Caki2 (cell line): ENCODE measurements at regions not wholly inside any gene's neighbourhood (a gene's known extent, or its start where the extent isn't known, plus 50 kb on each side); places are given as distances from the start of the nearest gene placed in this dataset.

Experiments
- DNase-seq: peaks from one replicate; pipeline ENCODE4 v3.0.0-alpha.2; 2015; ENCODE audit warnings: low read depth
- in situ Hi-C: cut with HindIII; loops from 2 replicates; pipeline ENCODE4 v1.10.0; 2016; ENCODE audit warnings: low sequenced_read_pairs, low pct_unique_long_range_greater_than_20kb, mixed read lengths

DNA sequence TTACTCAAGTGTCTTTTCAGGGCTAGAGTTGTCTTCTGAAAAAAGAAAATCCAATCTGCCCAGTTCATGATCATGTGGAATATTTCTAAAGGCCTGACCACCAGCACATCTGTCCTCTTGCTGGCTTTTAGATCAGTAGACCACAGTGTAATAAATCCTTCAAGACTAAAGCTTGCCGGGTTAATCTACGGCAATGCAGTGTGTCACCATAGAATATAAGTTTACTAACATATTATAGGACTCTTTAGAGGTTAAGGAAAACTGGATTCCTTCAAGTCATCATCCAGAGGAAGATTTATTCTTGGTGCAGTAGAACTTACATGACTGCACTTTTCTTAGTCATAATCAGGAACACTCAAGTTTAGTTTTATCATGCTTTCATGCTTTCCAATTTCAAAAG lies 349.5 kb downstream of the SEMA3D start:
- no peak for DNase-seq
- in situ Hi-C loops, result no loop called here

DNA sequence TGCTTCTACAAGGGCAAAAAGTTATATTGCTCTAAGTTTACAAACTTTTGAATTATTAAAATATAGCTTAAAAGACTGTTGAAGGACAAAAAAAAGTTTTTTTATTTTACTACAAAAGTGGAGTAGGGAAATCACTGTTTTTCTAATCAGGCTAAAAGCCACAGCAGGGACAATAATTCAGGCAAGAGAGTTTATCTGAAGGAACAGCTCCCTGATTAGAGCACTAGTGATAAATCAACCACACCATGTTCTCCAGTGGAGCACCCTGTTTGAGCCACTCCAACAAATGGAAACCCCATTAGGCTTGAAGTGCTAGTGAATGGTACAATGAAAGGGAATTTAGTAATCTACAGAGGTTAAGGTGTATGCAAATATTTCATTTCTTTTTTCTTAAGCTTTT lies 357.1 kb downstream of the SEMA3D start:
- in situ Hi-C loops, result no loop called here
- DNase-seq, result no peak

DNA sequence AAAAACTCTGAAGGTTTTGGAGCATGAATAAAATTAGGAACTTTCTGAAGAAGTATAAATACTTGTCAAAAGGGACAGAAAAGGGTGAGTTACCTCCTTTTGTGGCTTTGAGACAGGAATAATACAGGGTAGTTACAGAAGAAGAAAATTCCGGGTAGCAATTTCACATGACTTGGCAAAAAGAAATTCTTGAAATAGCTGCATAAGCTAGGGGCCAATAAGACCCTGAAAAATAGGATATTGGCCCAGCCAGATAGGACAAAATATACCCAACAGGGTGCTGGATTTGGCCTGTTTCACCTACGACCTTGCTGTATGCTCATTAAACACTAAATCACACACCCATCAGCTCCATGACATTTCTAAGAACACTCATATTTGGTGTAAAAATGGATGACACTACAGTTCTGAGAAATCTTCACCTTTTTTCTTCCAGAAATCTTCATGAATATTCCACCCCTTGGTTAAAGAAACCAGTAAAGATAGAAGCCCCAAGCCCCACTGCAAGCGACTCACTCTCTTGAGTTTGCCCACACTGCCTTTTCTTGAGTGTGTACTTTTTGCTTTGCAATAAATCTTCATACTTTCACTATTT lies 362.7 kb downstream of the SEMA3D start:
- in situ Hi-C loops, result no loop called here
- DNase-seq, result no peak

DNA sequence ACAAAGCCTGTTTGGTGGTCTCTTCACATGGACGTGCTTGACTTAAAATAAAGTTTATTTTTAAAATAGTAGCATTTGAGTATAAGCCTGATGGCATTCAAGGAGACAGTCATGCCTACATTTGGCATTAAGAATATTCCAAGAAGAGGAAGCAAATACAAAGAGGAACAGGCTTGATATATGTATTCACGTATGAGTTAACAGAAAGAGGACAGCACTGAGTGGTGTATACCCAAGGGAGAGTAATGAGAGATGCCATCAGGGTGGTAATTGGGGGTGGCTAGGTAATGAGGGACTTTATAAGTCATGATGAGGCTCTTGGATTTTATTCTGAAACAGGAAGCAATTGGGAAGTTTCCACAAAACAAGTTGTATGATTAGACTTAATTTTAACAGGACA lies 363.3 kb downstream of the SEMA3D start:
- in situ Hi-C loops, result no loop called here
- no peak for DNase-seq

DNA sequence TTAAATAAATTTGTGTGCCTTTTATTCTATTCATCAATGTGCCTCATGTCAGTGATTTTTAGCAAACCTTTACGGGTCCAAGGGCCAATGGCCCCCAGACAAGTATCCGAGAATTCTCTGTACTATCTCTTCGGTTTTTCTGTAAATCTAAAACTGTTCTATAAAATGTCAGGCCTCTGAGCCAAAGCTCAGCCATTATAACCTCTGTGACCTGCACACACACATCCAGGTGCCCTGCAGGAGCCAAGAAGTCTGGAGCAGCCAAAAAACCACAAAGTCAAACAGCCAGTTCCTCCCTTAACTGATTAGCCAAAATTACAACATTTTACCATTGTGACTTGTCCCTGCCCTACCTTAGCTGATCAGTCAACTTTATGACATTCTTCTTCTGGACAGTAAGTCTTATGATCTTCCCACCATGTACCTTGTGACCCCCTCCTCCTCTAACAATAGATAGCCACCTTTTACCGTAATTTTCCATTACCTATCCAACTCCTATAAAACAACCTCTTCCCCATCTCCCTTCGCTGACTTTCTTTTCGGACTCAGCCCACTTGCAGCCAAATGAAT lies 363.8 kb downstream of the SEMA3D start:
- in situ Hi-C loops, result no loop called here
- no peak for DNase-seq

DNA sequence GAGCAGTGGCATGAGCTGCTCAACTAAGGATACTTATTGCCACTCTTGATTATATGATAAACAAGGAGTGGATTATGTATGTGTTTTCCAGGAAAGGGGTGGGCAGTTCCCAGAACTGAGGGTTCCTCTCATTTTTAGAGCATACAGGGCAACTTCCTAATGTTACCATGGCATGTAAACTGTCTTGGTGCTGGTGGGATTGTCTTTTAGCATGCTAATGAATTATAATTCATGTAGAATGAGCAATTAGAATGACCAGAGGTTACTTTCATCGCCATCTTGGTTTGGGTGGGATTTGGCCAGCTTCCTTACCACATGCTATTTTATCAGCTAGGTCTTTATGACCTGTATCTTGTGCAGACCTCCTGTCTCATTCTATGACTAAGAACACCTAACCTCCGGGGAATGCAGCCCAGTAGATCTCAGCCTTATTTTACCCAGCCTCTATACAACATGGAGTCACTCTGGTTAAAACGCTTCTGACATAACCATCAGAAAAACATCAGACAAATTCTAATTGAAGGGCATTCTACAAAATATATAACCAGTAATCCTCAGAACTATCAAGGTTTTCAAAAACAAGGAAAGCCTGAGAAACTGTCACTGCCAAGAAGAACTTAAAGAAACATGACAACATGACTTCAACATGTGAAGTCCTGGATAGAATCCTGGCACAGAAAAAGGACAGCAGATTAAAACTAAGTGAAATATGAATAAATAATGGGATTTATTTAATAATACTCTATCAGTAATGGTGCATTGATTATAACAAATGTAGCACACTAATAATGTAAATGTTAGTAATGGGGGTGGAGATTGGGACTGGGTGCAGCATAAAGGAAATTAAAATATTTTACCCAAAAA lies 365.0 kb downstream of the SEMA3D start:
- DNase-seq, result no peak

DNA sequence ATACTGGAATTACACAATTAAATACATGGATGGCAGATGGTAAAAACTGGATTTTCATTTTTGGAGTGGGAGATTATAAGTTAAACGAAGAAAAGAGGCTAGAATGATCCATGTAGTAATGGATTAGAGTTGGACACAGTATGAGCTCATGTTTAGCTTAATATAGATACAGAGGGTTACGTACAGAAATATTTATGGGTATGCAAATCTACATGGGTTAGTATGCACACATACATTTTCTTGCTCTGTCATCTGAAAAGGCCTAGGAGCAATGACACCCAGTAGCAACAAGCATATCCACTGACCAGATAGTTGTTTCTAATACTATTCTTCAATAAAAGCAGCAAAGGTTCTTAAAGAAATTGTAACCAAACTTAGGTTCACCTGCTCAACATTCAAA lies 366.4 kb downstream of the SEMA3D start:
- DNase-seq, result no peak
- in situ Hi-C loops, result no loop called here

More for the DNA sequence above, 365.0 kb downstream of the SEMA3D start:
- in situ Hi-C loops, result no loop called here

DNA sequence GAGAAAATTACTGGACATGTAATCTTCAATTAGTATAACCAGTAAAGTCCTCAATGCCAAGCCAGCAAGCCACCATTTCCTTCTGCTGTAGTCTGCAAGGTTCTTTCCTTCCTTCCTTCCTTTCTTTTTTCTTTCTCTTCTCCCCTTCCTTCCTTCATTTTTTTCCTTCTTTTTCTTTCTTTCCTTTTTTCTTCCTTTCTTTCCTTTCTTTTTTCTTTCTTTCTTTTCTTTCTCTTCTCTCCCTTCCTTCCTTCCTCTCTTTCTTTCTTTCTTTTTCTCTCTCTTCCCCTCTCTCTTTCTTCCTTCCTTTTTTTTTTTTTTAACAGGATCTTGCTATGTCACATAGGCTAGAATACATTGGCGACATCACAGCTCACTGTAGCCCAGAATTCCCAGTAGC lies 369.8 kb downstream of the SEMA3D start:
- in situ Hi-C loops, result no loop called here
- DNase-seq, result no peak

DNA sequence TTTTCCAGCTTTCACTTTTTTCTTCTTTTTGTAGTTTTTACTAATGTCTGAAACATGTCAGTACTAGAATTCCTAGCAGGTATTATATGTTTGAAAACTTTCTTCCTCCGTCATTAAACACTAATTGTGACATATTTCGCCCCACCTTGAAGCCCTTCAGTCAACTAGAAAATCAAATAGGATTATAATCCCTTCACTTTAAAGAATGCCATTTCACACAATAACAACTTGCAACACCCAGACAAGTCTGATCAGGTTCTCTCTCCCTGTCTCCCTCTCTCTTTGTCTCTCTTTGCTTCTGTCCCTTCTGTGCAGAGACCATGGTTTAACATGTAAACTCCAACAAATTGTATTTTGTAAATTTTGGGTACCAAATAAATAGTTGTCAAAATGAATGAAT lies 373.5 kb downstream of the SEMA3D start:
- DNase-seq, result no peak
- in situ Hi-C loops, result no loop called here

DNA sequence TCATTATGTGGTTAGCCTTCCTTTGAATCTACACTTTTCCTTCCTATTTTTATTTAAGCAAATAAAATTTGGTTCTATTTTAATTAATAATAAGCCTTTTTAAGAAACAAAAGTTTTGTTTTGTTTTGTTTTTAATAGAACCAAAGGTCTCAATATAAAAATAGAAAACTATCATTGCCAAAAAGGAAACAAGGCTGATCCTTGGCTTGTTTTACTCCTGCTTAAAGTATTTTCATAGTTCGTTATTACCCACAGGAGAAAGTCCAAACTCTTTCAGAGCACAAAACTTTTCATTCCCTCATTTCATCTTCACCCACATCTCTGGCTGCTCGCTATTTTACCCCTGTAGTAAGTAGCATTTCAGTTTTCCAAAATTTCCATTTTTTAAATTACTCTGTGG lies 374.8 kb downstream of the SEMA3D start:
- no peak for DNase-seq

DNA sequence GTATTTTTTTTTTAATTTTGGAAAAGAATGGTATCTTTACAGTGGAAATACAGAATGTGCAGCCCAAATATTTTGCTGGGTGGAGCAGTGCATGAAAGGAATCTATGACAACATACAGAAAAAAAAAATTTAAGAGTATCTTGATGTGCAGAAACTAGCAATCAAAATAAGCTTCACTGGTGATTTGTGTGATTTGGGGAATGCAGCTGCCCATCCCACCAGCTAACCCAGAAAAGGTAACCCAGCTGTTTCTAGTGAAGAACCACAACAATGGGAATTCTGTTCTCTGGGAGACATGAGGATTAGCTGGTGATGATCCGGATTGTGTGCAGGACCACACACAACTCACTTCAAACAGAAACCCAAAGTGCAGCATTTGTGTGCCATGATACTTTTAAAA lies 375.5 kb downstream of the SEMA3D start:
- in situ Hi-C loops, result no loop called here
- DNase-seq, result no peak

More for the DNA sequence above, 374.8 kb downstream of the SEMA3D start:
- in situ Hi-C loops, result no loop called here

DNA sequence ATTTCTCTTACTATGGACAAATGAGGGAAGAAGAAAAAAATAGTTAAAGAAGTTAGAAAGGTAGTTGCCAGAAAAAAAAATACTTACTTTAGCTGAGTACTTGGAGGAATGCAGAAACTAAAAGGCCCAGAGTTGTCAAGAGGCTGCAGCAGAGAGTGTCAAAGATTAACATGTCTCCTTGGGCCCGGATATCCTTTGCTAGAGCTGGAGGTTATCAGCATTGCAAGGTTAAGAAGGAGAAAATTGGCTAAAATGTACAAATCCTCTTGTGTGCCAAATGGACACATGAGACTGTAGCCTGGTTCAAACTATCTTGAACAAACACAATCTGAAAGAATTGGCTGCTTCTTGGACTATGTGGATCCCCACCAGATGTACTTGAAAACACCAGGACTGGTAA lies 377.0 kb downstream of the SEMA3D start:
- in situ Hi-C loops, result no loop called here
- DNase-seq, result no peak

DNA sequence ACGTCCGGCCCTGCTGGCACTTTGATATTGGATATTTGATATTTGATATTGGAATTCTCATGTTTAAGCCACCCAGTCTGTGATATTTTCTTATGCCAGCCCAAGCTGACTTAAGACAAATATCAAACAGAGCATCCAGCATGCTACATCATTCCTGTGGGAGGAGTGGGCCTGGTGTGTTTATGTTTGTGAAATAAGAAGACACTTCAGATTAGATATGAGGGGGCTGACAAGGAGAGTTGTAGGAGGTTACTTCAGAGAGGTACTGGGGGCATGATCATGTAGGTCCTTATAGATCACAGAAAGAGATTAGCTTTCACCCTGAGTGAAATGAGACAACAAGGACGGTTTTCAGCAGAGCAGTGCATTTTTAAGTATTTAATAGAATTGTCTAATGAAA lies 382.9 kb downstream of the SEMA3D start:
- in situ Hi-C loops, result no loop called here
- no peak for DNase-seq

DNA sequence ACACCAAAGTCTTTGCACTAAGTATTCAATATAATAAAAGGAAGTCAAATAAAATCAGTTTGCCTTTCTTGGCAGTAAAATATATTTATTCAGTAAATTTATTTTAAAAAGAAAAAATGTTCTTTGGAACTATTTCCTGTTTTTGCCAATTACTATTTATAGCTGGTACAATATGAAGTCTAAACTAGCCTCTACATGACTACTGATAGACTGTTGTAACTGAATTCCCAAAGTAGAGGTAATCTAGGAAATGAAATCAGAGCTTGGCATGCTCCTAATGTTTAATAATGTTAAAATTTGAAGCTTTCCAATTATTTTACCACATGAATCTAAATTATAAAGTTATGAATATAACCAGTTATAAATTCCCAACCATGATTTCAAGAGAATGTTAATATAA lies 385.5 kb downstream of the SEMA3D start:
- DNase-seq, result no peak
- in situ Hi-C loops, result no loop called here

DNA sequence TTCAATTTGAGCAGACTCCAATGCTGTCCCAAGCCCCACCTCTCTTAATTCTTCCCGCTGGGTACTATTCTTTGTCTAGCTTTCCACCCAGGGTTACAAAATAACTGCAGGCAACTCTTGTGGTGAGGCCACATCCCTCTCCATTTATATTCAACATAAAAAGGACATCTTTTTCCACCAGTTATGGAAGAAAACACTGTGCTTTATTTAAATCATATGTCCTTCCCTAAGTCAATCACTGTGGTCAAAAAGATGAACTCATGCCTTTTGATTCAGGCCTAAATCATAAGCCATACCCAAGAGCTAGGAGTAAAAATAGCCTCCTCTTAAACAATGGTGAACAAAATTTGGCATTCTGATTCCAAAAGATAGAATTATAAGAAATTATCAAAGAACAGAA lies 386.0 kb downstream of the SEMA3D start:
- in situ Hi-C loops, result no loop called here
- DNase-seq, result no peak

DNA sequence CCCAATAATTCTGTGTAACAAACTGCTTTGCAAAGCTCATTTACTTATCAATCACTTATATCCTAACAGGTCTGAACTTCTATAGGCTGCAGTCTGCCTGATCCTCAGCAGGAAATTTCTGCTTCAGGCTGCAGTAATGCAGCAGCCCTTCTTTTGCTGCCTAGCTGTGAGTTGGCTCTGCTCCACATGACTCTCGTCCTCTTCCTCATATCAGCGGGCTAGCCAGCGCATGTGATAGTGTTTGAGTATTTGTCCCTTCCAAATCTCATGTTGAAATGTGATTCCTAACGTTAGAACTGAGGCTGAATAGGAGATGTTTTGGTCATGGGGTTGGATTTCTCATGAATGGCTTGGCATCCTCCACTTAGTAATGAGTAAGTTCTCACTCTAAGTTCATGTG lies 387.8 kb downstream of the SEMA3D start:
- no peak for DNase-seq
- in situ Hi-C loops, result no loop called here

DNA sequence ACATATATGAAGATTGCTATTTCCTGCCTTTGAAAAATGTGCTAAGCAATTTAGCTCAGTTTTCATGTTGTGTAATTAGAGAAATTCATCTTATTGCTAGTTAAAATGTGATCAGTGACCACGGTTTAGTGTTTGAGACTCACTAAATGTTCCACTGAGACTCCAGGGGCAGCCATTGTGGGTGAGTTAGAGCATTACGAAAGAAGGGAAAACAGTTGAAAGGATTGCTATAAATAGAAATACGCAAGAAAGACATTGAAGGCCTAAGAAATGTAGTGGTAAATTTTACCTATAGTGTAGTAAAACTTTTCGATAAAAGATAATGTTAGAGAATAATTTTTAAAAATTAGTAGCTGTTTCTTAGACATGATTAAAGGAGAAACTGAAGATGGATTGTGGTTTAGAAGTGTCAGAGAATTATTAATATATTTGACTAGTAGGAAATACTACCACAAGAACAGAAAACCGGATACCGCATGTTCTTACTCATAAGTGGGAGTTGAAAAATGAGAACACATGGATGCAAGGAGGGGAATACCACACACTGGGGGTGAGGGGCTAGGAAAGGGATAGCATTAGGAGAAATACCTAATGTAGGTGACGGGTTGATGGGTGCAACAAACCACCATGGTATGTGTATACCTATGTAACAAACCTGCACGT lies 394.5 kb downstream of the SEMA3D start:
- DNase-seq, result no peak
- in situ Hi-C loops, result no loop called here

DNA sequence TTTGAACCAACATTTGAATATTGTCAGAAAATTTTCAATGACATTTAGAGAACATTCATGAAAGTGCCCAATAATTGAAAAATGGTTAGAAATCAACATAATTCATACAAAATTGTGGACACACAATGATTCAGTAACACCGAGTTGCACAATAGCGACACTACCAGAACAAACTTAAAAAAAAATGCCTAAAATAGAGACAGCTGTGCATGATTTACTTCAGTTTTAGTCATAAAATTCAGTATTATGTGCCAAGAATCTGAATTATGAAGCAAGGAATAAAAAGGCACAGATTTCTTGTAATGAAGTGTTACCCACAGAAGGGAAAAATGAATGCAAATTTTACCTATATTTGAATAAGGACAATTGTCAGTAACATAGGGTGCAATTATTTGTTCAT lies 396.0 kb downstream of the SEMA3D start:
- in situ Hi-C loops, result no loop called here
- no peak for DNase-seq

DNA sequence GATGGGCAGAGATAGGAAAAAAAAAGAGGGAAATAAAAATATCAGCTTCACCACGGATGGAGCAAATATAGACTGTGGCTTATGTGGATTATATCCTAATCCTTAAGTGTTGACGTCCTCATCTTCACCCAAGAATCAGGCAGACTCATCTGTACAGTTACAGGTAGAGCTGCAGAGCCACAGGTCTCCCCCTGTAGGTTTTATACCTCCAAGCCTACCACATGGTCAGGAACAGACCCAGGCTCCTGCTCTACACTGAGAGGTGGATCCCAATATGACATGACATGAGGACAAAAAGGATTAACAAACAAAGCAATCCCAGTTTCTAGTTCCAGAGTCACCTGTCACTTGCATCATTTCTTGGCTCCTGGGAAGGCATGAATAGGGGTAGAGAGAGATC lies 400.8 kb downstream of the SEMA3D start:
- DNase-seq, result no peak
- in situ Hi-C loops, result no loop called here
